Thyroid gland (tissue), 4 donors: ENCODE measurements at regions not wholly inside any gene's neighbourhood (a gene's known extent, or its start where the extent isn't known, plus 50 kb on each side); places are given as distances from the start of the nearest gene placed in this dataset.
A peak's percentile ranks its signal among the peaks of the same experiment; 100 is the strongest.

Experiments used
- DNase-seq, 2 donors: peaks; one replicate each; pipeline ENCODE4 v3.0.0-alpha.2; 2019
- H3K27ac ChIP-seq, 3 donors: fragments of 200-600 bp; sonication (generic); 1 replicate in 2 of 3; 2 replicates in 1 of 3; pipeline ENCODE4 v1.5.1; 2016 to 2019; ENCODE audit warnings: mild to moderate bottlenecking in 1 of 3, moderate library complexity in 1 of 3
- H3K27me3 ChIP-seq: fragments of 200-600 bp; sonication (generic); one replicate; pipeline ENCODE4 v1.5.1; 2019
- H3K36me3 ChIP-seq, 2 donors: fragments of 200-600 bp; sonication (generic); one replicate each; pipeline ENCODE4 v1.5.1; 2016 to 2019
- H3K4me1 ChIP-seq, 2 donors: fragments of 200-600 bp; sonication (generic); one replicate each; pipeline ENCODE4 v1.5.1; 2017 to 2019
- H3K4me3 ChIP-seq, 3 donors: fragments of 200-600 bp; sonication (generic); replicated peaks in 1 of 3; 1 replicate in 2 of 3; 2 replicates in 1 of 3; pipeline ENCODE4 v1.5.1; 2016; ENCODE audit warnings: mild to moderate bottlenecking in 1 of 3
- H3K9me3 ChIP-seq: fragments of 200-600 bp; sonication (generic); one replicate; pipeline ENCODE4 v1.5.1; 2017
- POLR2A ChIP-seq, 2 donors: fragments of 450-650 bp; IDR thresholded peaks; one replicate each; pipeline ENCODE4 v1.6.1; 2017; ENCODE audit warnings: antibody characterized with exemption in 2 of 2, mild to moderate bottlenecking in 2 of 2, moderate library complexity in 1 of 2
- whole genome bisulfite sequencing, 2 donors: methylation state at CpG; one replicate each; pipeline ENCODE4 v1.1.5; 2017; 5-methylcytosine and 5-hydroxymethylcytosine counted together
- intact Hi-C: fragments of 100-400 bp; cut with DNase I; formaldehyde crosslinking; loops from one replicate; pipeline ENCODE4 v1.15.1; 2023
- TF ChIP-seq, protein P1 (sequence below), 6 experiments: fragments of 200-600 bp in 3 of 6; fragments of 450-650 bp in 3 of 6; sonication (generic) in 3 of 6; IDR thresholded peaks; one replicate each; pipeline ENCODE4 v1.5.1; 2016 to 2019; ENCODE audit warnings: antibody characterized with exemption in 6 of 6, mild to moderate bottlenecking in 2 of 6, inconsistent platforms in 1 of 6, moderate library complexity in 1 of 6

DNA sequence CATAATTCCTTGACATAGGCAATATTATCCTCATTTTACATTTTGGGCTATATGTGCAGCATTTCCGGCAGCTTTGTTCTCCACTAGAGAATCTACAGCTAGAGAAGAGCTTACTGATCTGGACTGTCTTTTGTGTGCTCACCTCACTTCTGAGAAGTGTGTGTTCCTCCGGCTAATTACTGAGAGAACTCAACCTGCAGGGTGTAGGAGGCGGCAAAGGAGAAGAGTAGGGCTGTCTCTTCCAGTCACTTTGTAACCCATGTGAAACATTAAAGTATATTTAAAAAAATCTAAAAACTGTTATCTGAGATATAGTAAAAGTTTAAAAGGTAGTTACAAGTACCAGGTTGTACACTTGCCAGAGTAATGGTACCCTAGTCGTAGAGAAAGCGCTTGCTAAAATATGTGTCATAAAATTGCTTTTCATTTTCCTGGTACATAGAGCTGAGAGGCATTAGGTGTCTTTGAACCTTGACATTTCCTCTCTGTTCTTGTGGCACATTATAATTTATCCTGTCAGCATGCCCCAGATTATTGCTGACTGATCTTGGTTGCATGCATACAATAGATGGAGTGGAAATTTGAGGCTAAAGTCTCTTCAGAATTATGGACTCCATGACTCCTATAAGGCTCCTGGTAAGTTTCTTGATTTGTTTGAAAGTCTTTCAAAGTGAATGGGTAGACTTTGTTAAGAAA, 381.9 kb downstream of the LMO7 start:
- DNase-seq, result no peak
- Histone ChIP-seq H3K36me3 (no peaks in the 10 kb centered on the region), H3K9me3 (no peaks in the 10 kb centered on the region), H3K4me3 (no peak overlapping the region), H3K27ac (no peak overlapping the region), H3K27me3 (no peaks in the 10 kb centered on the region), H3K4me1 (peaks cover 7 to 11% of the 10 kb centered on the region in 2 donors)
- TF ChIP-seq POLR2A (IDR thresholded peaks at IDR 0.05), result no peak
- TF ChIP-seq, protein P1, sequence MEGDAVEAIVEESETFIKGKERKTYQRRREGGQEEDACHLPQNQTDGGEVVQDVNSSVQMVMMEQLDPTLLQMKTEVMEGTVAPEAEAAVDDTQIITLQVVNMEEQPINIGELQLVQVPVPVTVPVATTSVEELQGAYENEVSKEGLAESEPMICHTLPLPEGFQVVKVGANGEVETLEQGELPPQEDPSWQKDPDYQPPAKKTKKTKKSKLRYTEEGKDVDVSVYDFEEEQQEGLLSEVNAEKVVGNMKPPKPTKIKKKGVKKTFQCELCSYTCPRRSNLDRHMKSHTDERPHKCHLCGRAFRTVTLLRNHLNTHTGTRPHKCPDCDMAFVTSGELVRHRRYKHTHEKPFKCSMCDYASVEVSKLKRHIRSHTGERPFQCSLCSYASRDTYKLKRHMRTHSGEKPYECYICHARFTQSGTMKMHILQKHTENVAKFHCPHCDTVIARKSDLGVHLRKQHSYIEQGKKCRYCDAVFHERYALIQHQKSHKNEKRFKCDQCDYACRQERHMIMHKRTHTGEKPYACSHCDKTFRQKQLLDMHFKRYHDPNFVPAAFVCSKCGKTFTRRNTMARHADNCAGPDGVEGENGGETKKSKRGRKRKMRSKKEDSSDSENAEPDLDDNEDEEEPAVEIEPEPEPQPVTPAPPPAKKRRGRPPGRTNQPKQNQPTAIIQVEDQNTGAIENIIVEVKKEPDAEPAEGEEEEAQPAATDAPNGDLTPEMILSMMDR (IDR thresholded peaks at IDR 0.05), result no peak
- intact Hi-C loops, result no loop called here
- 93 to 96% methylated on average over 5 of the region's 5 CpGs for WGBS, 2 donors

DNA sequence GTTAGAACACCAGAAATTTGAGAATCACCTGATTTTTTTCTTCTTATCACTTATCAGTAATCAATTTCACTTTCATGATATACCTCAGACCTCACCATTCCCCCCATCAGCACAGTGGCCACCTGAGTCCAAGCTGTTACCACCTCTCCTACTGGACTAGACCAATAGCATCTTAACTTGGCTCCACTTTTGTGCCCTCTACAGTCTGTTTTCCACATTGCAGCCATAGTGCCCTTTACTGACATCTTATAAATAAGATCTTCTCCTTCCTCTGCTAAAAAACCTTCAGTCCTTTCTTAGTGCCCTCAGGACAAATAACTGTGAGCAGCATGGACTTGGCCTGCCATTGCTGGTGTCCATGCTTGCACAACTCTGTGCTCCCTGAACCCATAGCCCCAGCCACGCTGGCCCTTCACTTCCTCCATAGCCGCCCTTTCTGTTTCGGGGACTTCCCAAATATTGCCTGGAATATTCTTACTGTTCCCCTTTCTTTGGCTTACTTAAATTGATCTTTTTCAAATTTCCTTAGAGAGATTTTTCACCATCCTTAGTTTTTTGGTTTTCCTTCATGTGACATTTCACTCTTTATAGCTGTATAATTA, 380.8 kb downstream of the LMO7 start:
- peaks cover 12 to 15% of the 10 kb centered on the region in 2 donors for H3K4me1 ChIP-seq
- H3K36me3 ChIP-seq, result no peaks in the 10 kb centered on the region
- H3K4me3 ChIP-seq, result no peak overlapping the region
- H3K9me3 ChIP-seq, result no peaks in the 10 kb centered on the region
- peak; percentile 12 to 30 for DNase-seq
- H3K27ac ChIP-seq, result no peak overlapping the region
- H3K27me3 ChIP-seq, result no peaks in the 10 kb centered on the region
- TF ChIP-seq, protein P1 (IDR thresholded peaks at IDR 0.05), result peak in 4 of 6 experiments; percentile 41 to 49 (median 43)
- TF ChIP-seq POLR2A (IDR thresholded peaks at IDR 0.05), result no peak
- intact Hi-C loops, result no loop called here
- WGBS, 2 donors, result 93 to 95% methylated on average over 3 of the region's 3 CpGs

DNA sequence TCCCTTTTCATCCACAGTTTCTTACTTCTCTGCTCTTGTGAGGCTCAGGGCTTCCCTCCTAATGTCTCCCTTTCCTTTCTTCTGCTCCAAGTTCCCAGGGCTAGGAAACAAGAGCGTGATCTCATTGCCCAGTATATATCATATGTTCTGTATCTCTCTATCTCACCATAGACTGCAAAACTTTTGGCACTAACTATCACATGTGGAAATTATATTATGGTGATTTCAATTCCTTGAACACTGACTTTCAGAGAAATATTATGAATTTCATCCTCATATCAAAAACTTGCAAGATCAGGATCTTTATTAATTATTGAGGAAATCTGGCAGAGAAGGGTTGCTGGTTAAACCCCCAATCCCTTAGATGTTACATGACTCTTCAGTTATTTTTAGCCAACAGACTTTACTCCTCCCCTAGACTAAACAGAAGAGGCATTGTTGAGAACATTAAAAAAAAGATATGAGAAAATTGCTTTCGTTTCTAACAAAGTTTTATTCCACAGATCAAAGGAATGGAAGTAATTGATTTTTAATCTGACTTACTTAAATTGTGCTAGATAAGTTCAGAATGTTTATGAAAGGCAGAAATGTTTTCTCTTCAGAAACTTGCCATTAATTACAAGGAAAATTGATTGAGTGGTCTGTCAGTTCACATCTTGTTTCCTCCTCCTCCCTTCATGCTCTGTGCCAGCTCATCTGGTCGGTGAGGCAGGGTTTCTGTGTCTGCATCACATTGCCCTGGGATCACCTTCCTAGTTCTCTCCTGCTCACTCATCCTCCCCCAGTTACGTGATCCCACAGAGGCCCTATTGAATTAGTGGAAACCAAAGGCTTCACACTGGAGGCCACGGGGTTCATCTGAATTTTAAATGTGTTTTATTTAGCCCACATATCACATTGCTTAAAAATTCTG, 378.5 kb downstream of the LMO7 start:
- Histone ChIP-seq H3K9me3 (no peaks in the 10 kb centered on the region), H3K36me3 (no peaks in the 10 kb centered on the region), H3K4me3 (no peak overlapping the region), H3K27me3 (no peaks in the 10 kb centered on the region), H3K27ac (no peak overlapping the region), H3K4me1 (peaks cover 16 to 17% of the 10 kb centered on the region in 2 donors)
- 53 to 60% methylated on average over 5 of the region's 5 CpGs for WGBS, 2 donors
- peak in 1 of 2 donors; percentile 21 for DNase-seq
- intact Hi-C loops, result no loop called here
- TF ChIP-seq POLR2A (IDR thresholded peaks at IDR 0.05), result no peak
- TF ChIP-seq, protein P1 (IDR thresholded peaks at IDR 0.05), result no peak

DNA sequence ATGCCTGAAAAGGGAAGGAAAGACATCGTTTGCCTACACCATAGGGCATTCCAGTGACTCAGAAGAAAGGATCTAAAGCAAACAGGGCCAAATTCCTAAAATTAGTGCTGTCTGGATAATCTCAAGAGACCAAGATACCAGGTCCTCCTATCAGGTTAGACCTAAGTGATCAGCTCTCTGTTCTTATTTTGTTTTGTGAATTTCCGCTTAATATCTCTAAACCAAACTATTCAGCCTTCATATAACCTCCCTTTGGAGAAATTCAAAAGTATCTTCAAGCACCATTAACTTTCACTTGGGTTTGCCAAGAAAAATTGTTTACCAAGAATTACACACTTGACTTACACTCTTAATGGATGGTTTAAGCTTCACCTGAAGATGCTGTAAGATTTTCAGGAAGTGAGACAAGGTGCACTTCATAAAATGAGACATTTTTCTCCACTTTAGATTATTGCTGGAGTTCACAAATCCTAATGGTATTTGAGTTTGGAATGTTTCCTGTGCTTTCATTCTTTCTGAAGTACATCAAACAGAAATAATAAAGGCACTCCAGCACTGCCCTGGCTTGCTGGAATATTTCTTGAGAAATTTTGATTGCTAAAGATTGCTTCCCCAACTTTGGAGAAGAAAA, 376.1 kb downstream of the LMO7 start:
- TF ChIP-seq POLR2A (IDR thresholded peaks at IDR 0.05), result no peak
- TF ChIP-seq, protein P1 (IDR thresholded peaks at IDR 0.05), result no peak
- no peaks in the 10 kb centered on the region for H3K9me3 ChIP-seq
- intact Hi-C loops, result no loop called here
- no peak overlapping the region for H3K4me3 ChIP-seq
- no peak for DNase-seq
- H3K27me3 ChIP-seq, result no peaks in the 10 kb centered on the region
- peak overlapping the region; percentile 32 to 63 (median 60) for H3K27ac ChIP-seq
- peaks cover 16 to 17% of the 10 kb centered on the region in 2 donors for H3K4me1 ChIP-seq
- H3K36me3 ChIP-seq, result no peaks in the 10 kb centered on the region
- 28 to 38% methylated on average over 2 of the region's 2 CpGs for WGBS, 2 donors
